Esophagus squamous epithelium (tissue), 4 donors: ENCODE measurements at regions not wholly inside any gene's neighbourhood (a gene's known extent, or its start where the extent isn't known, plus 50 kb on each side); places are given as distances from the start of the nearest gene placed in this dataset.

Source experiments
- POLR2A ChIP-seq, 4 donors: fragments of 450-650 bp; IDR thresholded peaks; one replicate each; pipeline ENCODE4 v1.6.1; 2017; ENCODE audit warnings: antibody characterized with exemption in 4 of 4, mild to moderate bottlenecking in 4 of 4, moderate library complexity in 3 of 4
- TF ChIP-seq, protein P1 (sequence below), 6 experiments: fragments of 450-650 bp in 4 of 6; fragments of 200-600 bp in 2 of 6; sonication (generic) in 2 of 6; IDR thresholded peaks; one replicate each; pipeline ENCODE4 v1.5.1; 2016 to 2019; ENCODE audit warnings: antibody characterized with exemption in 6 of 6, mild to moderate bottlenecking in 4 of 6, moderate library complexity in 4 of 6

GRCh38 chr2:21353879-21354679 lies 230.3 kb downstream of the TDRD15 start:
- TF ChIP-seq, protein P1, sequence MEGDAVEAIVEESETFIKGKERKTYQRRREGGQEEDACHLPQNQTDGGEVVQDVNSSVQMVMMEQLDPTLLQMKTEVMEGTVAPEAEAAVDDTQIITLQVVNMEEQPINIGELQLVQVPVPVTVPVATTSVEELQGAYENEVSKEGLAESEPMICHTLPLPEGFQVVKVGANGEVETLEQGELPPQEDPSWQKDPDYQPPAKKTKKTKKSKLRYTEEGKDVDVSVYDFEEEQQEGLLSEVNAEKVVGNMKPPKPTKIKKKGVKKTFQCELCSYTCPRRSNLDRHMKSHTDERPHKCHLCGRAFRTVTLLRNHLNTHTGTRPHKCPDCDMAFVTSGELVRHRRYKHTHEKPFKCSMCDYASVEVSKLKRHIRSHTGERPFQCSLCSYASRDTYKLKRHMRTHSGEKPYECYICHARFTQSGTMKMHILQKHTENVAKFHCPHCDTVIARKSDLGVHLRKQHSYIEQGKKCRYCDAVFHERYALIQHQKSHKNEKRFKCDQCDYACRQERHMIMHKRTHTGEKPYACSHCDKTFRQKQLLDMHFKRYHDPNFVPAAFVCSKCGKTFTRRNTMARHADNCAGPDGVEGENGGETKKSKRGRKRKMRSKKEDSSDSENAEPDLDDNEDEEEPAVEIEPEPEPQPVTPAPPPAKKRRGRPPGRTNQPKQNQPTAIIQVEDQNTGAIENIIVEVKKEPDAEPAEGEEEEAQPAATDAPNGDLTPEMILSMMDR (IDR thresholded peaks at IDR 0.05) = no peak
- no peak for TF ChIP-seq POLR2A (IDR thresholded peaks at IDR 0.05)
